ENCODE measurements at regions not wholly inside any gene's neighbourhood (a gene's known extent, or its start where the extent isn't known, plus 50 kb on each side); places are given as distances from the start of the nearest gene placed in this dataset.
A peak's percentile ranks its signal among the peaks of the same experiment; 100 is the strongest.

DNA sequence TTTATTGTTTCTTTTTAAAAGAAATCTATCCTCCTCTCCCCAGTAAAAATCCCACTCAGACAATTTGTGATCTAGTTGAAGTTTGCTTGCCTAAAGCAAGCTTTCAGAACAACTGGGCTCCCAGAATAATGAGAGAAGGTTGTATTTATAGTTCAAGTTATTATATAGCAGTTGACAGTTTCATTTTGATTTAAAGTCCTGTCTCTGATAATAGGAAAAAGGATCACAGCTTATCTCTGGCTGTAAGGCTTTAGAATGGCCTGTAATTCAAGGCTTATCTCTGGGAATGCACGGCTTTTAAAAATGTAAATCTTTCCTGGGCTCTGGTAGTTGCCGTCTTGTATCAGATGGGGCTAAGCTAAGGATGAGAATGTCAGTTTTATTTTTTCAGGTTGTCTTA, 123.3 kb upstream of the TMTC4 start:
- WGBS, 2 experiments (ENCODE audit: insufficient coverage in 1 of 2, insufficient read length in 1 of 2) = 0 to 23% methylated on average over 1 to 2 of the region's 2 CpGs
- H3K36me3 Mint-ChIP-seq (ENCODE audit: low read depth) = peaks cover 4% of the 10 kb centered on the region

DNA sequence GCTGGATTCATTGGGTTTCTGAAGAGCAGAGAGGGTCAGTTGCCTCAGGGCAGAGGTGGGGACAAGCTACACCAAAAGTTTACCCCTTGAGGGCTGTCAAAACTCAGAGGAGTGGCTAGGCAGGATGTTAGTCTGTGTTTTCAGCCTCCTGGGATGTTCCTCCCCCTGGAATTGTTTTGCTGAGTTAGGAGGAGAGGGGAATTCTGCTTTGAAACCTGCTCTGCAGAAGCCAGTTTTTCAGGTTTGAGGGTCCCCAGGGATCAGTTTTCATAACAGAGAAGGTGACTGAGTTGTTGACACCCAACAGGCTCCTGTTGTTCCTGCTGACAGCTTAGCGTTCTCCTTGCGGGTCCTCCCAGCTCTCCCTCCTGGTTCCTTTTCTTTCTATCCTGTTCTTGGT, 121.9 kb upstream of the TMTC4 start:
- H3K4me3 Mint-ChIP-seq = no peak overlapping the region
- H3K9me3 ChIP-seq (ENCODE audit: control insufficient read depth, low read length) = peaks cover 69% of the 10 kb centered on the region
- peaks cover 10% of the 10 kb centered on the region for H3K36me3 Mint-ChIP-seq (ENCODE audit: low read depth)
- peaks cover 68% of the 10 kb centered on the region for H3K9me3 Mint-ChIP-seq
- no peaks in the 10 kb centered on the region for H3K36me3 ChIP-seq (ENCODE audit: control insufficient read depth, insufficient read depth, low read length)
- peaks cover 10% of the 10 kb centered on the region for H3K4me1 Mint-ChIP-seq
- no peak overlapping the region for H3K27ac Mint-ChIP-seq
- DNase-seq = no peak
- H3K27me3 Mint-ChIP-seq (ENCODE audit: insufficient read depth) = no peaks in the 10 kb centered on the region
- H3K27me3 ChIP-seq (ENCODE audit: control insufficient read depth, insufficient read depth, low read length, poor library complexity, severe bottlenecking) = no peaks in the 10 kb centered on the region
- no peak overlapping the region for H3K27ac ChIP-seq (ENCODE audit: low read depth, low read length)
- no peak overlapping the region for H3K9ac ChIP-seq (ENCODE audit: extremely low read depth, low read length, poor library complexity, severe bottlenecking)
- 88 to 100% methylated on average over 2 of the region's 2 CpGs for WGBS, 2 experiments (ENCODE audit: insufficient coverage in 1 of 2, insufficient read length in 1 of 2)
- H3K4me1 ChIP-seq (ENCODE audit: control insufficient read depth, insufficient read depth, low read length) = peaks cover 4% of the 10 kb centered on the region
- TF ChIP-seq, protein P1, sequence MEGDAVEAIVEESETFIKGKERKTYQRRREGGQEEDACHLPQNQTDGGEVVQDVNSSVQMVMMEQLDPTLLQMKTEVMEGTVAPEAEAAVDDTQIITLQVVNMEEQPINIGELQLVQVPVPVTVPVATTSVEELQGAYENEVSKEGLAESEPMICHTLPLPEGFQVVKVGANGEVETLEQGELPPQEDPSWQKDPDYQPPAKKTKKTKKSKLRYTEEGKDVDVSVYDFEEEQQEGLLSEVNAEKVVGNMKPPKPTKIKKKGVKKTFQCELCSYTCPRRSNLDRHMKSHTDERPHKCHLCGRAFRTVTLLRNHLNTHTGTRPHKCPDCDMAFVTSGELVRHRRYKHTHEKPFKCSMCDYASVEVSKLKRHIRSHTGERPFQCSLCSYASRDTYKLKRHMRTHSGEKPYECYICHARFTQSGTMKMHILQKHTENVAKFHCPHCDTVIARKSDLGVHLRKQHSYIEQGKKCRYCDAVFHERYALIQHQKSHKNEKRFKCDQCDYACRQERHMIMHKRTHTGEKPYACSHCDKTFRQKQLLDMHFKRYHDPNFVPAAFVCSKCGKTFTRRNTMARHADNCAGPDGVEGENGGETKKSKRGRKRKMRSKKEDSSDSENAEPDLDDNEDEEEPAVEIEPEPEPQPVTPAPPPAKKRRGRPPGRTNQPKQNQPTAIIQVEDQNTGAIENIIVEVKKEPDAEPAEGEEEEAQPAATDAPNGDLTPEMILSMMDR (conservative IDR thresholded peaks at IDR 0.05) = no peak
- peak overlapping the region; percentile 39 for H3K4me3 ChIP-seq (ENCODE audit: low read length)

More for the DNA sequence above, 123.3 kb upstream of the TMTC4 start:
- H3K4me3 ChIP-seq (ENCODE audit: low read length) = peak overlapping the region; percentile 68
- H3K27me3 Mint-ChIP-seq (ENCODE audit: insufficient read depth) = no peaks in the 10 kb centered on the region
- H3K9me3 ChIP-seq (ENCODE audit: control insufficient read depth, low read length) = peaks cover 58% of the 10 kb centered on the region
- no peaks in the 10 kb centered on the region for H3K36me3 ChIP-seq (ENCODE audit: control insufficient read depth, insufficient read depth, low read length)
- no peak overlapping the region for H3K9ac ChIP-seq (ENCODE audit: extremely low read depth, low read length, poor library complexity, severe bottlenecking)
- peaks cover 4% of the 10 kb centered on the region for H3K4me1 ChIP-seq (ENCODE audit: control insufficient read depth, insufficient read depth, low read length)
- H3K27ac Mint-ChIP-seq = no peak overlapping the region
- TF ChIP-seq, protein P1 (conservative IDR thresholded peaks at IDR 0.05) = no peak
- no peaks in the 10 kb centered on the region for H3K27me3 ChIP-seq (ENCODE audit: control insufficient read depth, insufficient read depth, low read length, poor library complexity, severe bottlenecking)
- no peak overlapping the region for H3K27ac ChIP-seq (ENCODE audit: low read depth, low read length)
- H3K4me3 Mint-ChIP-seq = no peak overlapping the region
- peaks cover 14% of the 10 kb centered on the region for H3K4me1 Mint-ChIP-seq
- peaks cover 57% of the 10 kb centered on the region for H3K9me3 Mint-ChIP-seq
- no peak for DNase-seq

DNA sequence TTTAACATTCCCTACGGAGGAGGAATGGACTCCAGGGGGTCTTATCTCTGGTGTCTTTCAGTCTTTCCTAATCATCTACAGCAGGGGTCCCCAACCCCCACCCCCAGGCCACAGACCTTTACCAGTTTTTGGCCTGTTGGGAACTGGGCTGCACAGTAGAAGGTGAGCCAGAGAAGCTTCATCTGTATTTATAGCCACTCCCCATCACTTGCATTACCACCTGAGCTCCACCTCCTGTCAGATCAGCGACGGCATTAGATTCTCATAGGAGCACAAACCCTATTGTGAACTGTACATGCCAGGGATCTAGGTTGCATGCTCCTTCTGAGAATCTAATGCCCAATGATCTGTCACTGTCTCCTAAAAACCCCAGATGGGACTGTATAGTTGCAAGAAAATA, 120.0 kb upstream of the TMTC4 start:
- H3K9me3 Mint-ChIP-seq = peaks cover 69% of the 10 kb centered on the region
- H3K9me3 ChIP-seq (ENCODE audit: control insufficient read depth, low read length) = peaks cover 70% of the 10 kb centered on the region
- peaks cover 15% of the 10 kb centered on the region for H3K4me1 Mint-ChIP-seq
- H3K4me3 ChIP-seq (ENCODE audit: low read length) = no peak overlapping the region
- no peak for DNase-seq
- H3K36me3 ChIP-seq (ENCODE audit: control insufficient read depth, insufficient read depth, low read length) = no peaks in the 10 kb centered on the region
- H3K4me3 Mint-ChIP-seq = no peak overlapping the region
- WGBS, 2 experiments (ENCODE audit: insufficient coverage in 1 of 2, insufficient read length in 1 of 2) = 87% methylated on average over 3 of the region's 3 CpGs; no CpG with 5 or more reads in 1 of the 2 experiments
- peaks cover 4% of the 10 kb centered on the region for H3K4me1 ChIP-seq (ENCODE audit: control insufficient read depth, insufficient read depth, low read length)
- TF ChIP-seq, protein P1 (conservative IDR thresholded peaks at IDR 0.05) = no peak
- H3K27me3 Mint-ChIP-seq (ENCODE audit: insufficient read depth) = no peaks in the 10 kb centered on the region
- H3K27ac Mint-ChIP-seq = no peak overlapping the region
- no peaks in the 10 kb centered on the region for H3K27me3 ChIP-seq (ENCODE audit: control insufficient read depth, insufficient read depth, low read length, poor library complexity, severe bottlenecking)
- no peak overlapping the region for H3K27ac ChIP-seq (ENCODE audit: low read depth, low read length)
- H3K9ac ChIP-seq (ENCODE audit: extremely low read depth, low read length, poor library complexity, severe bottlenecking) = no peak overlapping the region
- peaks cover 10% of the 10 kb centered on the region for H3K36me3 Mint-ChIP-seq (ENCODE audit: low read depth)
